NCI-H146 treated with DMSO at 0.1 percent for 48 hours (cell line): ENCODE measurements at regions not wholly inside any gene's neighbourhood (a gene's known extent, or its start where the extent isn't known, plus 50 kb on each side); places are given as distances from the start of the nearest gene placed in this dataset.

ENCODE experiments used
- DNase-seq: peaks from one replicate; lab custom pipeline; 2025; ENCODE audit not compliant: unreplicated experiment; lab: John Stamatoyannopoulos, UW

DNA sequence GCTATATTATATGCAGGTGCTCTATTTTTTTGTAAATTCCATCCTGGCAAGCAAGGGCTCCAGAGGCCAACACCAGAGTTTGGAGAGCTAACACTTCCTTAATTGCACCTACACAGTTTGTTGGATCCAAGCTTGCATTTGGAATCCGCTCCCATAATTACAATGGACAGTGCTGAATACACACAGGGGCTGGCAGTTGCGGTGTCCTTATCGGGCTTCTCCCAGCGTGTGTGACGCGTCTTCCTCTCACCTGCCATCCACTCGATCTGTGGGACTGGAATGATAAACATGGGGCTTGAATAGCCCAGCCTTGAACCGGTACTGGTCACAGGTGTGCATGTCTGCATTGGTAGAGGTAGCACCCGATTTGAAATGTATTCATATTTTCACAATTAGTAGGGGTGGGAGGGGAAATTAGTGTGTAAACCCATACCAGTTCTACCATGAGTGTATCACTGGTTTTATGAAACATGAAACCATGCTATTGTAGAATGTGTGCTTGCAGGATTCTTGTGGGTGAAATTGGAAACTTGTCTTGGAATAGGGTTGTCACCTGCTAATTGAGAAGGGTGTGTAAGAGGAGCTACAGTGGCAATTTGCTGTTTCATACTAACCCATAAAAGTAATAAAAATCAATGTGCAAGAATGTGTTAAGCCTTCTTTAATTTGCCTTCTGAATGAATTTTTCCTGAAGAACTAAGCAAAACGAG is 316.5 kb downstream of the WDR11 start:
- peak; percentile 83 for DNase-seq

DNA sequence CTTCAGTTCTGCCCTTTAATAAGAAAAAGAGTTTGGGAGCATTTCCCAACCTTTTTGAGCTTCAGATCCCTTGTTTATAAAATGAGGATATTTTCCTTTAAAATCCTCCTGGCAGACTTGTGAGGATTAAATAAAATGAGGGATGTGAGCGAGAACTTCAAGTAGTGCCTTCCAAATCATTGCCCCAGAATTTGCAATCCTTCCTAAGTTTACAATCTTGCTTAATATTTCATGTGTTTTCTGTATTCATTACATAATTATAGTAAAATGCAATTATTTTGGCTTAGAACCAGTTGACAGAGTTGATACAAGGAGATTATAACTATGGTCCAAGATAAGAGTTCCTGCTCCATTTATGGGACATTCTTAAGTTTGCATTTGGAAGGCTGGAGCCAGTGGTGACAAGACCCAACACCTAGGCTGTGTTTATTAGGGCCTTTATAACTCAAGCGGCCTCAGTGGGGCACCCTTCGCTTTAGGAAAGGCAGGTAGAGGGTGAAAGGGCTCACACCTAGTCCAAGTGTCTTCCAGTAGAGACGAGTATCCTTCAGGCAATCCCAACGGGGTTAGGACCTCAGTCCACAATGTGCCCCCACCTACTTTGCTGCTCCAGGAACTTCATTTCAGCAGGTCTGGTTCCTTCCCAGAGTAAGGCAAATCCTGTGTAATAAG is 317.5 kb downstream of the WDR11 start:
- no peak for DNase-seq

DNA sequence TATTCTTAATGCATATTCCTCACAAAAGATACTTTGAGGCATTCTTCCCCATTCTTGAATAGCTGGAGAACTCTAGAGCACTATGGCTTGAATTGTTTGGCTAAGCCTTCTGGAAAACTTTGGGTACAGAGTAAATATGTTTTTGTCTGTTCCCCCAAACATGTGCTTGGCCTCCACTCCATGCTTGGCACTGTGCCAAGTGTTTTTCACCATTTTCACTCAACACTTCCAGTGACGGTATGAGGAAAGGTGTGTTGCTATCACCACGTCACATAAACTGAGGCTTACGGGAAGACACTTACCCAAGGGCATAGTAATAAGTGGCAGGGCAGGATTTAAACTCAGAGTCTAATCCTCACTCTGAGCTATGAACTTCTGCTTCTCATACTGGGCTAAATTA is 318.2 kb downstream of the WDR11 start:
- DNase-seq, result no peak

DNA sequence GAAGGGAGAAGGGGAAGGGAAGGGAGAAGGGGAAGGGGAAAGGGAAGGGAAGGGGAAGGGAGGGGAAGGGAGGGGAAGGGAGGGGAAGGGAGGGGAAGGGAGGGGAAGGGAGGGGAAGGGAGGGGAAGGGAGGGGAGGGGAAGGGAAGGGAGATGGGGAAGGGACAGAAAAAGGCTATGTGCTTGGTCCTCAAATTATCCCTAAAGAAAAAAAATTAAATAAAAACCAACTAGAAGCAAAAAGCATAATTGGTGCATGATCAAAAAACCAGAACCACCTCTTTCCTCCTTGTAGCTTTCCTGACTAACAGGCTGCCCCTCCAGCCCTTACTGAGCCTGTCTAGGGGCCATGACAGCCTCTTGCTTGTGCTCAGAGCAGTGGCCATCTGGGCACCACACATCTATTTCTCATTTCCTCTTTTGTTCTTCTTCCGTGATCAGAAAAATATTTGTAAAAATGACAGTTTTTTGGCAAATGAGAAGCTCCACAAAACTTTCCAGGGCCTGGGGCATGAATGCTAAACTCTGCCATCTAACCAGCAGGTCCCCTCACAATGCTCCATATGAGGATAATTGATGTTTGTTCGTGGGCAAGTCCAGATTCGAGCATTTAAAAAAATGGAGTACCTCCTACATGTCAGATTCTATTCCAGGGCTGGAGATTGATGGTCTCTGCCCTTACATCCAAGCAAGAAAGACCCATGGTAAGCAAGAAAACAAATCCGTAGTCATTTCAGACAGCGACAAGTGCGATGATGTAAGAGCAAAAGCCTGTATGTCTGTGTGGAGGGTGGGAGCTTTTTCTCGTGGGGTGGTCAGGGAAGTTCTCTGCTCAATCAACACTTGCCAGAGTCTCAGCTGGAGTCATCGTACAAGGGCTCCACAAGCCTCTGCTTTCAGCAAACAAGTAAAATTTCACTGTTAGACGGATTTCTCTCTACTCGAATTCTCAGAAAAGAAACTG is 320.9 kb downstream of the WDR11 start:
- DNase-seq, result peak; percentile 35

DNA sequence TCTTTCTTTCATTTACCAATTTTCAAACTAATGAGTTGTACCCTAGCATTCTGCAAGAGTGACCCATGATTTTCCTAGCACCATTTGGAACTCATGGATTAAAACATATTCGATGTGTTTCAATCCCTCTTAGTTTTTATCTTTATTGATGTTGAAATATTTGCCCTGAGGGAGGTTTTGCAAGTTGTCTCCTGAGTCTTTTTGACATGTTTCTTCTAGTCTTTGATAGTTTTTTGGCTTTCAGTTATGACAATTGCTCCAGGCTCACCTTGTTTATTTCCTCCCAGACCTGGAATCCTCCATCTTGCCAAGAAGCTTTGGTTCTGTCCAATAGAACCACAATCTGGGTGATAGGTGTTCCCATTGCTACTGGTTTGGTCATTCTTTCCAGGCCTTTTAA is 327.8 kb downstream of the WDR11 start:
- no peak for DNase-seq

DNA sequence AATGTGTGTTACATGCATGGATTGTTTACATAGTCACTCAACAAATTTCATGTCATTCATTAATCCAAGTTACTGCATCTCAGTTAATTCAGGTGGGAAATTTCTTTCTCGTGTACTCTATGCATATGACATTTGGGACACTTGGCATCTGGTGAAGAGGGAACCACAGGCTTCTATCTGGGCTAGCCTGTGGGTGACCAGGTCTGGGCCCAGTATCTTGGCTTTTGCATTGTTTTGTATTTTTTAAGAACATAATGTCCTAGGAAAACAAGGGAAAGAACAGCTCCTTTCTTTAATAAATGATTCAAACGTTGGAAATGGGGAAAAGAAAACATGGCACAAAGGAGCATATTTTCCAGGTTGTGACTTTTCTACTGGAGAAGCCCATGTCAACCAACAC is 331.1 kb downstream of the WDR11 start:
- DNase-seq, result no peak

DNA sequence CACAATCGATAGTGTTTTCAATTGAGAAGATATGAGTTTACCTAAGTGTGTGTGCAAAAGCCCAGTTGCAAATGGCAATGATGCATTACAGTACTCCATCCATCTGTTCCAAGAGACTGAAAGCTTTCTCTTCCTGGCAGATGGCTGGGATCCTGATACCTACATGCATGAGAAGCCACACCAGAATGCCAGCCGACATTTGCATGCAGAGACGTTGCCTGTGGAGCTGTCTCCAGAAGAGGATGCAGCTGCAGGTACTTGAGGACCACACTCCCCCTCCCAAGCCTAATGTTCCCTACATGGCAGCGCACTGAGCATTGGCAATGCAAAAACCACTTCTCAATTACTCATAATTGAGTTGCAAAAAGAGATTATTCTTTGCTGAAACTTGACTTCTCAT is 332.1 kb downstream of the WDR11 start:
- peak; percentile 72 for DNase-seq

DNA sequence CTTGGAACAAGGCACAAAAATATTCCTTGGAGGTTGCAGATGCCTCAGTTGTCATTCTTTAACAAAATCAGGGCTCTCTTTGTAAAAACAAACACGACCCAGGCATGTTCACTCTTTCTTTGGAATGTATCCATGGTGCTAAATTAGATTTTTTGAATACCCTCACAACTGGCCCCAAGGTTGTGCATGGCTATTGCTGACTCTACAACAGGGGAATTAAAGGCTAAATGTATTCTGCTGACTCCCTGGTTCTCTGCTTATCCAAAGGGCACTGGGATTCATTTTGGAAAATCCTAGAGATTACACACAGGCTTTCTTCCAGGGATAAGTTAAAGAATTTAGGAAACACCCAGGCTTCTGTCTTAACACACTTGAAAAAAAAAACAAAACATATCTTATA is 332.5 kb downstream of the WDR11 start:
- DNase-seq, result no peak

DNA sequence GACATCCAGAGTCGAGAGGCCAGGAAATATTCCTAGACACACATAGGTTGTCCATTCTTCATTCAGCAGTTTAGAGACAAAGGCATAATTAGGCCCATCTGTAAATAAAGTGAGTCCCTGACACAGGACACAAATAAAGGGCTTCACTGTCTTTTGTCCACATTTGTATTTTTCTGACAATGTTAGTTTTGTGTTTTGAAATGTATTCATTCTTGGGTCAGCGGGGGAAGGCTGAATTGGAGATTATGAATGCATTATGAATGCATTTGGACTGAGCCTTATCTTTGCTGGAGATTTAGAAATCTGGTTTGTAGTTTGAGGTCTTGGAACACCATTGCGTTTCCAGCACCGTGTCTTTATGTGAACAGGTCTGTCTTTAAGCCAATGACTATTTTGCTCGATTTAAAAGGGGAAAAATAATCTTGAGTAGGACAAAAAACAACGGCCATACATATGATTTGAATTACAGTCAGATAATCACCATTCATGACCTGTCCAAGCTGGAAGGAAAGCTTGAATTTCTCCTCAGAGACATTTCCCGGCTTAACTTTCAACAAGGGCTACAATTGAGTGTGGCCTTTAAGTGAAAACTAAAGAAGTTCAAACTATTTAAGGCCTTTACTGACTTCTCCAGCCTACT is 334.8 kb downstream of the WDR11 start:
- DNase-seq, result no peak

DNA sequence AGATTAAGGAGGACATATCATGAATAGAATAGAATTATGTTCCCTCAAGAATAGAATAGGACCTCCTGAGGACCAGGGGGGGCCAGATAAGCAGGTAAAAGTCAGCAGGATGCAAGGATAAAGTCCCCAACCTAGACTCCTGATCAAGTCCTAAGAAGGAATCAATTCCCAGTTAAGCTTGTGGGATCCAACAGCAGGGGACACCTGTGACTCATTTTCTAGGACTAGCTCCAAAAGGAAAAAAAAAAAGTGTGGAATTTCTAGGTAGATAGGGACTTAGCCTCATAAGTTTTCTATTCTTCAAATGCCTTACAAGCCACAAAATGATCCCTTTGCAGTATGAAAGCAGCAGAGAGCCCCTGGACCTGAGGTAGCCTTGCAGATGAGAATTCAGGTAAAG is 336.2 kb downstream of the WDR11 start:
- no peak for DNase-seq

DNA sequence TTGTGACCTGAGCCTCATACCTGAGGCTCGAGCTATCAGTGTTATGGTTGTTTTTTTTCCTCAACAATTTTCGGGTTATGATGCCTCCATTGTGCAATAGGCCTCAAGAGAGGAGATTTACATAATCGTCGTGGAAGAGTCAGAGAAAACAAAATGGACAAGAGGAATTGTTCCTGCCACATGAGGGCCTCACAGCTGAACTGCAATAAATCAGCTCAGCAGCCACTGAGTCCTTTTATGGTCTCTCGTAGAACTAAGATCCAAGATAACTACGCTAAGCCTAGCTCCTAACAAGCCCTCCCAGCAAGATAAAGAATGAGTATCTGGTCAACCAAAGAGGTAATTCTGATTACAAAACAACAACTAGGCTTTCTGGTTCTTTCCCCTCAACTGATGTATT is 336.8 kb downstream of the WDR11 start:
- DNase-seq, result no peak

DNA sequence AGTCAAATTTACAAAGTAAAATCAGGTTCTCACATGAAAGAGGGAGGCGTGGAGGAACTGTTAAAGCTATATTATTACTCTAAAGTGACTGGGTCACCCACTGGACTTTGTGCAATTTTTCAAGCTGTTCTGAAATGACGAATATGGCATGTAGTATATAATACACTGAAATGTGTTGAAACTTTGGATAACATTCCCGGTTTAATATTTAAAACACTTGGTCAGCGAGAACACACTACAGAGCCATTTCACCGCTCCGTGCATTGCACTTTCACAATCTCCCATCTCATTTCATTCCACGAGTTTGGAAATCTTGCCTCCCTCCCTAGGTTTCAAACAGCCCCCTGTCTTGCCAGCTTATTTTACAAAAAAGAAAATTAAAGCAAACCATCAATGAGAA is 337.9 kb downstream of the WDR11 start:
- DNase-seq, result no peak

DNA sequence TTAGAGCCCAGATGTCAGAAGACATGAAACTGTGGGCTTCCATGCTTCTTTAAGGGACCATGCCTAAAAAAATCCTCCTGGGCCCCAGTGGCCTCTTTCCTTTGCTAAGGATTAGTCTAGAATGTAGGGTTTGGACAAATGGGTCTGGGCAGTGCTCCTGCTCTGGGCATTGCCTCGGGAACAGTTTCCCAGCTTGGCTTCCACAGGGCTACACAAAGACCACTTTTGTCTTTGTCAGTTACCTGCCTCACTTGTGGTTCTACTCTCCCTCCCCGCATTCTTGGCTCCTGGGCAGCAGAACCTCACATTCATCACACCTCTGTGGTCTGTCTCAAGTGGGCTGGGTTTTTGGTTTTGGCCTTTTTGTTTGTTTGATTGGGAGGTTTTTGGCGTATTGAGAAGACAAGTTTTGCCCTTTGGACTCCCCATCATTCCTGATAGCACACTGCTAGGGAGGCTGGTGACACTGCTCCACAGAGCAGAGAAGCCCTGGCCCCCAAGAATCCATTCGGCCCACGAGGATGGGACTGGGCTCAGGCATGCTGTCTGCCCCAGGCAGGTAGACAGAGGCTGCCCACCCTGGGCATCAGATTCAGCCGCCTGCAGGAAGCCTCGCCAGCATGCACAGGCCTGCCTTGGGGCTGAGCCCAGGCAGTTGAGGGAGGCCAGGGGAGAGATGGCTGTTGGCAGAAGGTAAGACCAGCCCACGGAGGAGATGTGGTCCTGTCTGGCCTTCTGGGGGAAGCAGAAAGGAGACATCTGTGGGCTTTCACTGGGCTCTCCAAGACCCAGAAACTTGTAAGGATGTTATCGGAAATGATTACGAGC is 343.7 kb downstream of the WDR11 start:
- no peak for DNase-seq

DNA sequence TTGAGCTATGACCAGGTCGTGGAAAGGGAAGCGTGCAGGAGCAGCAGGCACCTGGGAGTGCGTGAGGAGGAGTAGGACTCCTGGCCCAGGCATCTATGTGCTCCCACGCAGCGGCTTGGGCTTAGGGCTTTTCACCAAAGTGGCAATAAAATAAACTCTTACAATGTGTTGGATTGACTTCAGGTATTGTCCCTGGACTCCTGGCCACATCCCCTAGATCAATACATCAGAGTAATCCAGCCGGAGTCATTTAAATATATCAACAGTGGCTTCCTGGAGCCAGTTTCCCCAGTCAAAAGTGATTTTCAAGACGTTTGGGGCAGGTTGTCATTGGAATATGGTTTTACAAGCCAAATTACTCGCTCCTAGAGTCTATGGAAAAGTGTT is 344.4 kb downstream of the WDR11 start:
- DNase-seq, result no peak

DNA sequence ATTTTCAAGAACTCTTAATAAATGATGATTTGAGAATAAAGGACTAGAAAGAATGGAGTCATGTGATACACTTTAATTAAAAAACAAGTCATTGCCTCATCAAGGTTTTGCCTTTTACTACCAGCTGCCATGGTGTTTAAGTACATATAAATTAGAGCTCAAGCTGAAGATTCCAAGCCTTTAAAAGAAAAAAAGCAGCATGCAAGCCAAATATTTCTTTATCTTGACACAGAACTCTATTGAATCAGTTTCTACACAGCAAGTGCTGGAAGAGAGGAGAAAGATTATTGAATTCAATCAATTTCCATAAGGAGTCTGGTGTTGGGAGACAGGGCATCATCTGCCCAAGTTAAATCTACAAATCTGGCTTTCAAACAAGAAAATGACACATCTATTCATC is 347.9 kb downstream of the WDR11 start:
- DNase-seq, result no peak

DNA sequence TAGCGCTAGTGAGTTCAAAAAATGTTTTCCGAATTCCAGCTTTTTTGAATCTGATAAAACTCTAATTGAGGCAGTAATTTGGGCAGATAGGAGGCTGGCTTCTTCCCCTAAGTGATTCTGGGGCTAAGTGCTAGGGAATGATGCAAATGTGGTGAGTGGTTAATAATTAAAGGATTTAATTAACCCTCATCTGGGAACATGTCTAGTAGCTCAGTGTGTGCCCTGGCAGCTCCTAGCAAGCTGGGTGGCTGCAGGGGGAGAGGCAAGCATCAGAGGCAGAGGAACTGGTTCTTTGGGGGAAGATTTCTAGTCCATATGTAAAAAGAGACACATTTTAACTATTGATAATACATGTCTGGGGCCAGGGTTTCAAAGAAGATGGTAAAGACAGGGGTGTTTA is 354.5 kb downstream of the WDR11 start:
- no peak for DNase-seq

DNA sequence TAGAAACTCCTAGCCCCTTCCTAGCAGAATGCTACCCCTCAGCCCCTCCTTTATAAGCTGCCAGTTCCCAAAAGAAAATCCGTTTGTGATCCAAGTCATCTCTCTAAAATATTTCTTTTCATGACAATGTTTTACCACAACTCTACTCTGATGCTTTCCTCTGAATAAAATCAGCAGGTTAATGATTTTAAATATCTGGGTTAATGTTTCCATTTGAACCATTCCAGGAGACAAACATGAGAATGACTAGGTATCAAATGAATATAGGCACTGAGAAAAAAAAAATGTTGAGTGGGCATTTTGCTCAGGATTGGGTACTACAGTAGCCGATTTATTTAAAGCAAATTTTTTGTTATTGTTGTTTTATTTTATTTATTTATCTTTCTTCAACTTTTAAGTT is 360.3 kb downstream of the WDR11 start:
- DNase-seq, result no peak

DNA sequence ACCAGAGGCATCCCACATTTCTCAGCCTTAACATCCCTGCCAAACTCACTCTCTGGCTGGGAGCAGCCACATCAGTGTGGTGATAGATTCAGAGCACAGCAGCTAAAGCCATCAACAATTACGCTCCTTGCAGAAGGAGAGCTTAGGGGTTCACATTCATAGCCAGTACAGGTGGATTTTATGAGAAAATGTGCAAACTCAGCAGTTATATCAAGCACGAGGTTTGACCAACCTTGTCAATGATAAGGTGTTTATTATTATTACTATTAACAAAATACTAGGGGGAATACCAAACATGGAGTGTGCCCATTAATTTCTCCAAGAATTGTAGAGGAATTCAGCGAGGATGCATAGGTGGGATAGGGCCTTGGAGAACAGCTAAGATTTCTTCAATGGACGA is 362.3 kb downstream of the WDR11 start:
- no peak for DNase-seq

DNA sequence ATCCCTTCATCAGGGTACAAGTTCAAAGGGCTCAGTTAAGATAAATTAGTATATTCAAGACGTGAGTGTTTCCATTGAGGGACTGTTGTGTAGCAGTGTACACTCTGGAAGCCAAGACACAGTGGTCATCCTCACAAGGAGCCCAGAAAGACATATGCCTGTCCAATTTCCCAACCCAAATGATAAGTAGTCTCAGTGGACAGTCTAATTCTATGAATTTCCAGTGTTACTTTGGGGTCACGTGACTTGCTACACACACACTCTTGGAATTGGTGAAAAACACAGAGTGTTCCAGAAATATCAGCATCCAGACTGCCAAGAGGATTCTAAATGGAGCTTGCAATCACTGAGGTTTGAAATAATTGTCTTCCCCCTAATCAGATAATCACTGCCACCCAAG is 365.1 kb downstream of the WDR11 start:
- no peak for DNase-seq

DNA sequence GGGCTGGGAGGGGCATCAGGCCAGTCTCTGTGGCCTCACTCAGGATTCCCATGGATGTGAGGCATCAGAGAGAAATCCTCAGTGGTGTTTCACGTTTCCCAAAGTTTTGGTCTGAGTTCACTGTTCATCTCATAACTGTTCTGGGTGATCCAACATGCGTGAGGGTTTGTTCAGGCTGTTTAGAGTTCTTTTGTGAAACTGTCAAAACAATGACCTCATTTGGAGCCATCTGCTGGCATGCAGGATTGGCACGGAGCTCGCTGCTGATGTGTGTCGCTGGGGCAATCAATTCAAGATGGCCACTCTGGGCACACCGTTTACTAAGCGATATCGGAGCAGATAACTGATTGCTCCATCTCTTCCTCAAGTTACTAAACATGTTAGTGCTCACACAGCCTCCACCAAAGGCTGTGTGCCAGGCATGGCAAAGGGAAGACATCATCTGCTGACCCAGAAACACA is 365.6 kb downstream of the WDR11 start:
- no peak for DNase-seq
